ENCODE measurements at regions not wholly inside any gene's neighbourhood (a gene's known extent, or its start where the extent isn't known, plus 50 kb on each side); places are given as distances from the start of the nearest gene placed in this dataset.
"Not testable (repeated sequence)": the region's sequence is repeated elsewhere in the genome, so short reads cannot be mapped to it uniquely, and the experiment has no call there.

GRCh38 chr6:71724456-71725125 is 161.8 kb upstream of the RIMS1 start:
- no peak for DNase-seq (ENCODE audit: low read depth)

GRCh38 chr6:71725126-71725470 is 161.3 kb upstream of the RIMS1 start:
- DNase-seq (ENCODE audit: low read depth) = no peak

- no peak for DNase-seq (ENCODE audit: low read depth)
Measured at GRCh38 chr6:71726121-71726520, 160.2 kb upstream of the RIMS1 start.

GRCh38 chr6:71727632-71728294 is 158.6 kb upstream of the RIMS1 start:
- DNase-seq (ENCODE audit: low read depth) = no peak

GRCh38 chr6:71730284-71730683 is 156.1 kb upstream of the RIMS1 start:
- no peak for DNase-seq (ENCODE audit: low read depth)

- no peak for DNase-seq (ENCODE audit: low read depth)
Measured at GRCh38 chr6:71733970-71734899, 152.1 kb upstream of the RIMS1 start.

- DNase-seq (ENCODE audit: low read depth) = no peak
Measured at GRCh38 chr6:71737953-71738352, 148.4 kb upstream of the RIMS1 start.

GRCh38 chr6:71745525-71745924 is 140.8 kb upstream of the RIMS1 start:
- DNase-seq (ENCODE audit: low read depth) = no peak

- no peak for DNase-seq (ENCODE audit: low read depth)
Measured at GRCh38 chr6:71766146-71766760, 120.1 kb upstream of the RIMS1 start.

GRCh38 chr6:71766796-71767195 is 119.6 kb upstream of the RIMS1 start:
- no peak for DNase-seq (ENCODE audit: low read depth)

- DNase-seq (ENCODE audit: low read depth) = no peak
Measured at GRCh38 chr6:71768356-71768755, 118.0 kb upstream of the RIMS1 start.

GRCh38 chr6:71808865-71809264 is 77.5 kb upstream of the RIMS1 start:
- DNase-seq (ENCODE audit: low read depth) = no peak

- DNase-seq (ENCODE audit: low read depth) = no peak
Measured at GRCh38 chr6:71810880-71811279, 75.5 kb upstream of the RIMS1 start.

- no peak for DNase-seq (ENCODE audit: low read depth)
Measured at GRCh38 chr6:71822625-71823024, 63.7 kb upstream of the RIMS1 start.

- not testable (repeated sequence) for DNase-seq (ENCODE audit: low read depth)
Measured at GRCh38 chr6:71832110-71832764, 54.1 kb upstream of the RIMS1 start.

All from non-pigmented ciliary epithelial cell (primary cell).